ENCODE measurements at regions not wholly inside any gene's neighbourhood (a gene's known extent, or its start where the extent isn't known, plus 50 kb on each side); places are given as distances from the start of the nearest gene placed in this dataset.

DNA sequence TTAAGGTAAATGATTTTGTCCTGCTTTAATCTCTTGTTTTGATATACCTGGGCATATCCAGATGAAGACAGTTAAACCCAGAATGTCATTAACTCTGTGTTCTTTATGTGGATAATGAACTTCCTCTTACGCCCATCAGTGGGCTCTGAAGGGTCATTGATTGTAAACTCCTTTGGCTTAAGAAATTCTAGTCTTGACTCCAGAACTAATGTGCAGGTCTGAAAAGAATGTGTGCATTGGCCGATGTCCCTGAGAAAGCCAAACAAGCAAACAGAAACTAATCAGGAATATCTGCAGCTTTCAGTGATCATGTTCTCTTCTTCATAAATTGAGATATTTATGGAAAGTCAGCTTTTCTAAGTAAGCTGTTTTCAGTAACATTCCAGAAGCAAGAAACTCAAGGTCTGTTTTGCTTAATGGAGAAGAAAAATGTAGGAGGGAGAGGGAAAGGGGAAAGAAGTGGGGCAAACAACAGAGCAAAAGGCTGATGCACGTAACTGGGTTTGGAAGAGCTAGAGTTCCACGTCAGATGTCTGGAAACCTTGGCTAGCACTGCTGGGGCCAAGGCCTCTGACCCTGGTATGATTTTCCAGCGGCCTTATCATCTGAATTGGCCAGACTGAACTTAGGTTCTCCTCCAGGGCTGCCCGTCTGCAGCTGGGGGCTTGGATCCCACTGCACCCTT lies 61.3 kb upstream of the FHL2 start:
- Histone ChIP-seq H3K4me1 (ENCODE audit: control insufficient read depth, insufficient read depth, low read length) (peaks cover 8% of the 10 kb centered on the region), H3K14ac (replicated peaks; ENCODE audit: low read depth, low read length) (no peak overlapping the region), H3K4ac (ENCODE audit: low read depth, low read length) (no peak overlapping the region), H4K8ac (ENCODE audit: low read depth in 2 of 2, low read length in 2 of 2) (no peak overlapping the region), H2BK15ac (ENCODE audit: low read depth, low read length) (0 out of 3 replicates have a peak overlapping the region, but pooled peaks have one; percentile 9), H3K9me3 (ENCODE audit: control insufficient read depth, insufficient read depth, low read length) (no peaks in the 10 kb centered on the region; the same call in 1 of the 2 replicates), H3K9me1 (ENCODE audit: insufficient read depth, low read length) (peaks cover 3% of the 10 kb centered on the region; the same call in 1 of the 2 replicates), H2BK20ac (ENCODE audit: low read depth, low read length) (0 out of 2 replicates have a peak overlapping the region, but pooled peaks have one; percentile 8), H2BK120ac (ENCODE audit: low read depth, low read length) (no peak overlapping the region), H3K4me3 (ENCODE audit: insufficient read depth, low read depth, low read length) (no peak overlapping the region), H3K27me3 (ENCODE audit: control insufficient read depth, insufficient read depth, low read length) (peaks cover 45% of the 10 kb centered on the region), H3K27ac (ENCODE audit: insufficient read depth, low read length) (peak overlapping the region; percentile 59; the same call in 1 of the 2 replicates), H2AK5ac (ENCODE audit: low read depth, low read length) (no peak overlapping the region; the same call in 1 of the 2 replicates), H3K4me2 (ENCODE audit: low read depth, low read length) (peak overlapping the region; percentile 73), H3K36me3 (ENCODE audit: control insufficient read depth, insufficient read depth, low read length) (no peaks in the 10 kb centered on the region), H4K5ac (ENCODE audit: low read depth, low read length) (no peak overlapping the region; the same call in 1 of the 2 replicates), H2AFZ (replicated peaks; ENCODE audit: low read length, poor library complexity) (no peak overlapping the region), H4K20me1 (ENCODE audit: insufficient read depth, low read length) (no peaks in the 10 kb centered on the region), H3K23ac (ENCODE audit: low read depth, low read length) (no peak overlapping the region), H3K9ac (ENCODE audit: low read depth, low read length) (no peak overlapping the region), H2AK9ac (replicated peaks; ENCODE audit: low read depth, low read length, poor library complexity) (no peak overlapping the region), H4K91ac (ENCODE audit: insufficient read depth, low read depth, low read length) (no peak overlapping the region), H3K56ac (ENCODE audit: extremely low read depth, insufficient read depth, low read length) (no peak overlapping the region), H2BK5ac (ENCODE audit: low read depth, low read length, poor library complexity, severe bottlenecking) (no peak overlapping the region), H3K79me1 (ENCODE audit: low read depth in 1 of 2, low read length in 2 of 2) (no peaks in the 10 kb centered on the region), H3K18ac (ENCODE audit: low read depth, low read length) (peak overlapping the region; percentile 71)
- 59% methylated on average over 4 of the region's 6 CpGs; no CpG with 5 or more reads in 1 of the 2 experiments for WGBS, 2 experiments (ENCODE audit: extremely low coverage in 2 of 2, insufficient read length in 1 of 2)
- BruUV-seq (replicated peaks): no TSS peak
- POLR2A ChIA-PET (ENCODE audit: unreplicated experiment): interaction anchor here (0.6 kb wide), 1 partner anchor 69 kb away, joined by 3 read pairs; no protein-coding TSS in a partner anchor
- ATAC-seq (ENCODE audit: low read depth) (peak; percentile 48), DNase-seq (no peak)
- in situ Hi-C loops (cut with MboI; ENCODE audit: low sequenced_read_pairs) (no loop called here), dilution Hi-C loops (cut with HindIII; ENCODE audit: low sequenced_read_pairs, unreplicated experiment) (no loop called here), intact Hi-C loops (cut with micrococcal nuclease) (no loop called here)
- CTCF ChIA-PET: interaction anchor here (1.6 kb wide), 1 partner anchor 11 kb away, joined by 3 read pairs; no protein-coding TSS in a partner anchor
- TF ChIP-seq BHLHE40 (IDR thresholded peaks at IDR 0.05; ENCODE audit: low read depth, low read length) (no peak), MAZ (IDR thresholded peaks at IDR 0.05; ENCODE audit: borderline replicate concordance, low read depth, low read length) (no peak), CTCF (conservative IDR thresholded peaks at IDR 0.05; ENCODE audit: low read depth, low read length) (no peak), RAD21 (IDR thresholded peaks at IDR 0.05; ENCODE audit: low read length) (no peak), CHD1 (IDR thresholded peaks at IDR 0.05; ENCODE audit: low read depth, low read length) (no peak), MAFK (IDR thresholded peaks at IDR 0.05; ENCODE audit: low read depth, low read length) (no peak), FOS (IDR thresholded peaks at IDR 0.05; ENCODE audit: low read depth, low read length) (no peak), CEBPB (IDR thresholded peaks at IDR 0.05; ENCODE audit: low read depth, low read length) (no peak), RCOR1 (IDR thresholded peaks at IDR 0.05; ENCODE audit: insufficient replicate concordance, low read length) (no peak), MXI1 (IDR thresholded peaks at IDR 0.05; ENCODE audit: borderline replicate concordance, low read depth, low read length) (no peak), POLR2A (IDR thresholded peaks at IDR 0.05; ENCODE audit: low read depth, low read length) (no peak), RFX5 (IDR thresholded peaks at IDR 0.05; ENCODE audit: low read depth, low read length) (no peak), NFE2L2 (IDR thresholded peaks at IDR 0.05; ENCODE audit: low read depth, low read length) (no peak)
- TF ChIP-seq, protein P1, sequence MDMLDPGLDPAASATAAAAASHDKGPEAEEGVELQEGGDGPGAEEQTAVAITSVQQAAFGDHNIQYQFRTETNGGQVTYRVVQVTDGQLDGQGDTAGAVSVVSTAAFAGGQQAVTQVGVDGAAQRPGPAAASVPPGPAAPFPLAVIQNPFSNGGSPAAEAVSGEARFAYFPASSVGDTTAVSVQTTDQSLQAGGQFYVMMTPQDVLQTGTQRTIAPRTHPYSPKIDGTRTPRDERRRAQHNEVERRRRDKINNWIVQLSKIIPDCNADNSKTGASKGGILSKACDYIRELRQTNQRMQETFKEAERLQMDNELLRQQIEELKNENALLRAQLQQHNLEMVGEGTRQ (IDR thresholded peaks at IDR 0.05; ENCODE audit: low read depth, low read length): no peak
- TF ChIP-seq, protein P2, sequence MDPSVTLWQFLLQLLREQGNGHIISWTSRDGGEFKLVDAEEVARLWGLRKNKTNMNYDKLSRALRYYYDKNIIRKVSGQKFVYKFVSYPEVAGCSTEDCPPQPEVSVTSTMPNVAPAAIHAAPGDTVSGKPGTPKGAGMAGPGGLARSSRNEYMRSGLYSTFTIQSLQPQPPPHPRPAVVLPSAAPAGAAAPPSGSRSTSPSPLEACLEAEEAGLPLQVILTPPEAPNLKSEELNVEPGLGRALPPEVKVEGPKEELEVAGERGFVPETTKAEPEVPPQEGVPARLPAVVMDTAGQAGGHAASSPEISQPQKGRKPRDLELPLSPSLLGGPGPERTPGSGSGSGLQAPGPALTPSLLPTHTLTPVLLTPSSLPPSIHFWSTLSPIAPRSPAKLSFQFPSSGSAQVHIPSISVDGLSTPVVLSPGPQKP (IDR thresholded peaks at IDR 0.05; ENCODE audit: borderline replicate concordance, low read depth, low read length): no peak
